ENCODE measurements at regions not wholly inside any gene's neighbourhood (a gene's known extent, or its start where the extent isn't known, plus 50 kb on each side); places are given as distances from the start of the nearest gene placed in this dataset.

DNA sequence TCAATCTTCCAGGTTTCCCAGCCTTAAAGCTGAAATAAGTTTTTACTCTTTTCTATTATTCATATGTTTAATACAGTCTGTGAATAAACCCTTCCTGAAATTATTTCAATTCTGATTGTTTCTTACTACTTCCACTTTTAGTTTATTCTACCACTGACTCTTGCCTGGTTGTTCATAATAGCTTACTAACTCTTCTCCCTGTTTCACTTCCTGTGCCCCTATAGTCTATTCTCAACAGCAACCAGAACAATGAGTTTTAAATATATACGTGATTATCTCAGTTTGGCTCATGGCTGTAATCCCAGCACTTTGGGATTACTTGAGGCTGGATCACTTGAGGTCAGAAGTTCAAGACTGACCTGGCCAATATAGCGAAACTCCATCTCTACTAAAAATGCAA is 408.0 kb upstream of the SPOCK3 start:
- no peaks in the 10 kb centered on the region for H3K79me2 ChIP-seq (ENCODE audit: control insufficient read depth in 1 of 2, insufficient read depth in 2 of 2, low read length in 2 of 2)
- H4K20me1 ChIP-seq (replicated peaks in 1 of 2; ENCODE audit: control insufficient read depth in 1 of 2, insufficient read depth in 2 of 2, low read length in 2 of 2) = no peaks in the 10 kb centered on the region
- TF ChIP-seq RBBP5 (IDR thresholded peaks at IDR 0.05; ENCODE audit: borderline replicate concordance, low read depth, low read length) = no peak
- H3K4ac ChIP-seq (replicated peaks; ENCODE audit: insufficient read length, low read depth, low read length) = no peak overlapping the region
- ChIA-PET CTCF (ENCODE audit: partially characterized antibody) (interaction anchor here (1.0 to 1.8 kb wide), 3 partner anchors 17 to 434 kb away, joined by 3 to 5 read pairs (median 4); no protein-coding TSS in a partner anchor), POLR2A (ENCODE audit: partially characterized antibody) (no interaction called here)
- no peak overlapping the region for H3K4me3 ChIP-seq (ENCODE audit: extremely low read depth in 1 of 4, insufficient read depth in 2 of 4, low read depth in 3 of 4, low read length in 4 of 4)
- H3K23ac ChIP-seq (ENCODE audit: insufficient read length) = no peak overlapping the region
- no peak overlapping the region for H4K91ac ChIP-seq (replicated peaks; ENCODE audit: insufficient read length, low read length)
- H4K5ac ChIP-seq (ENCODE audit: insufficient read length, low read depth, low read length) = no peak overlapping the region
- no peak for FAIRE-seq
- no peak overlapping the region for H2AFZ ChIP-seq (ENCODE audit: low read length)
- H3K14ac ChIP-seq (ENCODE audit: insufficient read length) = no peak overlapping the region
- no peaks in the 10 kb centered on the region for H3K23me2 ChIP-seq (ENCODE audit: low read depth, low read length)
- no peak overlapping the region for H2BK15ac ChIP-seq (ENCODE audit: low read length)
- H3K18ac ChIP-seq (ENCODE audit: extremely low read depth, low read length) = no peak overlapping the region
- no peak overlapping the region for H2BK20ac ChIP-seq (ENCODE audit: low read length)
- no peak overlapping the region for H3K9ac ChIP-seq (replicated peaks in 1 of 4; ENCODE audit: extremely low read depth in 1 of 4, low read depth in 3 of 4, low read length in 3 of 4)
- no peak overlapping the region for H3K27ac ChIP-seq (ENCODE audit: low read depth, low read length)
- H3K27me3 ChIP-seq (replicated peaks in 1 of 4; ENCODE audit: control insufficient read depth in 3 of 4, extremely low read depth in 1 of 4, insufficient read depth in 3 of 4, low read length in 3 of 4) = no peaks in the 10 kb centered on the region
- no peak overlapping the region for H2BK120ac ChIP-seq (replicated peaks; ENCODE audit: low read depth, low read length)
- H3K9me3 ChIP-seq (ENCODE audit: insufficient read depth in 2 of 2, low read depth in 1 of 2, low read length in 1 of 2) = no peaks in the 10 kb centered on the region
- H4K8ac ChIP-seq (ENCODE audit: extremely low read depth, insufficient read depth, low read length) = no peak overlapping the region
- WGBS, 2 experiments (ENCODE audit: extremely low coverage in 1 of 2, insufficient coverage in 1 of 2, insufficient read length in 1 of 2, insufficient replicate concordance in 2 of 2, low coverage in 1 of 2, low lambda C conversion rate in 2 of 2, missing lambda C conversion rate in 1 of 2) = 95% methylated on average over 2 of the region's 2 CpGs; no CpG with 5 or more reads in 1 of the 2 experiments
- H2BK5ac ChIP-seq (ENCODE audit: low read depth, low read length) = no peak overlapping the region
- no peak for DNase-seq (ENCODE audit: low read depth in 1 of 2, low spot score in 2 of 2)
- H3K36me3 ChIP-seq (ENCODE audit: control insufficient read depth in 2 of 4, insufficient read depth in 4 of 4, low read length in 3 of 4) = no peaks in the 10 kb centered on the region
- no peak overlapping the region for H3K4me2 ChIP-seq (ENCODE audit: insufficient read depth in 1 of 2, low read depth in 2 of 2, low read length in 2 of 2)
- H3K56ac ChIP-seq (replicated peaks; ENCODE audit: insufficient read length, low read depth, low read length) = no peak overlapping the region
- no peak overlapping the region for H2AK5ac ChIP-seq (ENCODE audit: low read depth, low read length)
- no peaks in the 10 kb centered on the region for H3K4me1 ChIP-seq (replicated peaks in 1 of 4; ENCODE audit: control insufficient read depth in 3 of 4, insufficient read depth in 4 of 4, low read length in 3 of 4)
- no peaks in the 10 kb centered on the region for H3K79me1 ChIP-seq (ENCODE audit: low read depth, low read length)
- H2BK12ac ChIP-seq (ENCODE audit: low read depth, low read length) = no peak overlapping the region
